Uterus (tissue), 3 donors: ENCODE measurements at regions not wholly inside any gene's neighbourhood (a gene's known extent, or its start where the extent isn't known, plus 50 kb on each side); places are given as distances from the start of the nearest gene placed in this dataset.

ENCODE experiments used
- DNase-seq, 2 donors: peaks; one replicate each; pipeline ENCODE4 v3.0.0-alpha.2; 2019 to 2020
- H3K27ac ChIP-seq, 2 donors: fragments of 200-600 bp; sonication (generic); 1 replicate in 1 of 2; 2 replicates in 1 of 2; pipeline ENCODE4 v1.5.1; 2016 to 2018
- H3K27me3 ChIP-seq, 2 donors: fragments of 200-600 bp; sonication (generic); one replicate each; pipeline ENCODE4 v1.5.1; 2018 to 2019; ENCODE audit warnings: control low read depth in 1 of 2
- H3K36me3 ChIP-seq, 2 donors: fragments of 200-600 bp; sonication (generic); one replicate each; pipeline ENCODE4 v1.5.1; 2019; ENCODE audit warnings: control low read depth in 1 of 2
- H3K4me1 ChIP-seq, 2 donors: fragments of 200-600 bp; sonication (generic); one replicate each; pipeline ENCODE4 v1.5.1; 2018 to 2019; ENCODE audit warnings: control low read depth in 1 of 2
- H3K4me3 ChIP-seq, 2 donors: fragments of 200-600 bp; sonication (generic); 1 replicate in 1 of 2; 2 replicates in 1 of 2; pipeline ENCODE4 v1.5.1; 2018 to 2019; ENCODE audit warnings: mild to moderate bottlenecking in 1 of 2
- H3K9me3 ChIP-seq, 2 donors: fragments of 200-600 bp; sonication (generic); one replicate each; pipeline ENCODE4 v1.5.1; 2019; ENCODE audit warnings: control low read depth in 1 of 2
- CTCF ChIP-seq, 4 experiments: fragments of 200-600 bp in 2 of 4; fragments of 450-650 bp in 2 of 4; sonication (generic) in 2 of 4; IDR thresholded peaks; one replicate each; pipeline ENCODE4 v1.5.1; 2016 to 2019; ENCODE audit warnings: antibody characterized with exemption in 4 of 4, mild to moderate bottlenecking in 2 of 4, moderate library complexity in 1 of 4
- POLR2A ChIP-seq, 2 donors: fragments of 450-650 bp; IDR thresholded peaks; one replicate each; pipeline ENCODE4 v1.6.1; 2016; ENCODE audit warnings: antibody characterized with exemption in 2 of 2, mild to moderate bottlenecking in 1 of 2, moderate library complexity in 1 of 2
- intact Hi-C: fragments of 100-400 bp; cut with DNase I; formaldehyde crosslinking; loops from one replicate; pipeline ENCODE4 v1.15.1; 2023; ENCODE audit warnings: low total_unique reads
- donor health status: DM: yes; HTN: yes; CAD: no.

- intact Hi-C loops = no loop called here
- no peak for DNase-seq
- Histone ChIP-seq H3K36me3 (no peaks in the 10 kb centered on the region), H3K27ac (no peak overlapping the region), H3K9me3 (no peaks in the 10 kb centered on the region), H3K27me3 (no peaks in the 10 kb centered on the region), H3K4me1 (no peaks in the 10 kb centered on the region), H3K4me3 (no peak overlapping the region)
- TF ChIP-seq POLR2A (IDR thresholded peaks at IDR 0.05) (no peak), CTCF (IDR thresholded peaks at IDR 0.05) (no peak)
Measured at GRCh38 chr2:75288760-75289159, 89.4 kb upstream of the TACR1 start.

- Histone ChIP-seq H3K27me3 (no peaks in the 10 kb centered on the region), H3K9me3 (no peaks in the 10 kb centered on the region), H3K27ac (no peak overlapping the region), H3K4me1 (no peaks in the 10 kb centered on the region), H3K4me3 (no peak overlapping the region), H3K36me3 (no peaks in the 10 kb centered on the region)
- DNase-seq = no peak
- TF ChIP-seq CTCF (IDR thresholded peaks at IDR 0.05) = no peak
- no peak for TF ChIP-seq POLR2A (IDR thresholded peaks at IDR 0.05)
- intact Hi-C loops = no loop called here
Measured at GRCh38 chr2:75287624-75288316, 88.5 kb upstream of the TACR1 start.

- no peak for DNase-seq
- Histone ChIP-seq H3K27ac (no peak overlapping the region), H3K27me3 (no peaks in the 10 kb centered on the region), H3K4me3 (no peak overlapping the region), H3K36me3 (no peaks in the 10 kb centered on the region), H3K4me1 (no peaks in the 10 kb centered on the region), H3K9me3 (no peaks in the 10 kb centered on the region)
- TF ChIP-seq POLR2A (IDR thresholded peaks at IDR 0.05) (no peak), CTCF (IDR thresholded peaks at IDR 0.05) (no peak)
- intact Hi-C loops = no loop called here
Measured at GRCh38 chr2:75284345-75284744, 85.0 kb upstream of the TACR1 start.

GRCh38 chr2:75278821-75279379 is 79.6 kb upstream of the TACR1 start:
- Histone ChIP-seq H3K4me3 (no peak overlapping the region), H3K9me3 (no peaks in the 10 kb centered on the region), H3K36me3 (no peaks in the 10 kb centered on the region), H3K27ac (no peak overlapping the region), H3K27me3 (no peaks in the 10 kb centered on the region), H3K4me1 (no peaks in the 10 kb centered on the region)
- intact Hi-C loops = no loop called here
- TF ChIP-seq CTCF (IDR thresholded peaks at IDR 0.05) = no peak
- TF ChIP-seq POLR2A (IDR thresholded peaks at IDR 0.05) = no peak
- DNase-seq = no peak

- Histone ChIP-seq H3K36me3 (no peaks in the 10 kb centered on the region), H3K27me3 (no peaks in the 10 kb centered on the region), H3K4me3 (no peak overlapping the region), H3K27ac (no peak overlapping the region), H3K4me1 (no peaks in the 10 kb centered on the region), H3K9me3 (no peaks in the 10 kb centered on the region)
- intact Hi-C loops = no loop called here
- TF ChIP-seq CTCF (IDR thresholded peaks at IDR 0.05) (no peak), POLR2A (IDR thresholded peaks at IDR 0.05) (no peak)
- DNase-seq = no peak
Measured at GRCh38 chr2:75278314-75278713, 79.0 kb upstream of the TACR1 start.
